ENCODE measurements at regions not wholly inside any gene's neighbourhood (a gene's known extent, or its start where the extent isn't known, plus 50 kb on each side); places are given as distances from the start of the nearest gene placed in this dataset.

DNA sequence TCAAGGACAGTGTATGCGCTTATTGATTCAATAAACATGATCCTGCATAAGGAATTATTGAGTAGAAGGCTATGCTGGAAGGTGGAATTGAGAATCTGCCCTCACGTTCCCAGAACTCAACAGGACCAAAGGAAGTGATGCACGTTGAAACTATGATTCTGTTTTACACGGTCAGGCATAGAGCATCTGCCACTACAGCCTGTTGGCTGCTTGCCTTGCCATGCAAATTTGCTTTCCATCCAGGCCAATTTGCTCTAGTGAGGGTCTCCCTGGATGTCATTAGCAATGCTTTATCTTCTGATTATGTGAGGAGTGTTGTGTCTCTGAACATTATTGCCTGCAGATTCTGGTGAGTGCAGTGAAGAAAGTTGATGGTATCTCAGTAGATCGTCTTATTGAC is 132.9 kb downstream of the ADRA2A start:
- intact Hi-C loops (cut with DNase I; ENCODE audit: low total_unique reads) = no loop called here
- WGBS, 2 donors = 71 to 73% methylated on average over 5 of the region's 5 CpGs
- TF ChIP-seq POLR2A (IDR thresholded peaks at IDR 0.05) = no peak
- TF ChIP-seq, protein P1, sequence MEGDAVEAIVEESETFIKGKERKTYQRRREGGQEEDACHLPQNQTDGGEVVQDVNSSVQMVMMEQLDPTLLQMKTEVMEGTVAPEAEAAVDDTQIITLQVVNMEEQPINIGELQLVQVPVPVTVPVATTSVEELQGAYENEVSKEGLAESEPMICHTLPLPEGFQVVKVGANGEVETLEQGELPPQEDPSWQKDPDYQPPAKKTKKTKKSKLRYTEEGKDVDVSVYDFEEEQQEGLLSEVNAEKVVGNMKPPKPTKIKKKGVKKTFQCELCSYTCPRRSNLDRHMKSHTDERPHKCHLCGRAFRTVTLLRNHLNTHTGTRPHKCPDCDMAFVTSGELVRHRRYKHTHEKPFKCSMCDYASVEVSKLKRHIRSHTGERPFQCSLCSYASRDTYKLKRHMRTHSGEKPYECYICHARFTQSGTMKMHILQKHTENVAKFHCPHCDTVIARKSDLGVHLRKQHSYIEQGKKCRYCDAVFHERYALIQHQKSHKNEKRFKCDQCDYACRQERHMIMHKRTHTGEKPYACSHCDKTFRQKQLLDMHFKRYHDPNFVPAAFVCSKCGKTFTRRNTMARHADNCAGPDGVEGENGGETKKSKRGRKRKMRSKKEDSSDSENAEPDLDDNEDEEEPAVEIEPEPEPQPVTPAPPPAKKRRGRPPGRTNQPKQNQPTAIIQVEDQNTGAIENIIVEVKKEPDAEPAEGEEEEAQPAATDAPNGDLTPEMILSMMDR (IDR thresholded peaks at IDR 0.05) = no peak
- no peak overlapping the region for H3K4me3 ChIP-seq (ENCODE audit: low read depth, poor library complexity, severe bottlenecking)
- no peak for DNase-seq (ENCODE audit: low spot score in 2 of 2)

- WGBS, 2 donors = 54 to 61% methylated on average over 3 of the region's 3 CpGs
- no peak for DNase-seq (ENCODE audit: low spot score in 2 of 2)
- intact Hi-C loops (cut with DNase I; ENCODE audit: low total_unique reads) = no loop called here
- H3K4me3 ChIP-seq (ENCODE audit: low read depth, poor library complexity, severe bottlenecking) = no peak overlapping the region
- TF ChIP-seq, protein P1 (IDR thresholded peaks at IDR 0.05) = no peak
- TF ChIP-seq POLR2A (IDR thresholded peaks at IDR 0.05) = no peak
Observed at GRCh38 chr10:111211241-111211640, 134.4 kb downstream of the ADRA2A start.

DNA sequence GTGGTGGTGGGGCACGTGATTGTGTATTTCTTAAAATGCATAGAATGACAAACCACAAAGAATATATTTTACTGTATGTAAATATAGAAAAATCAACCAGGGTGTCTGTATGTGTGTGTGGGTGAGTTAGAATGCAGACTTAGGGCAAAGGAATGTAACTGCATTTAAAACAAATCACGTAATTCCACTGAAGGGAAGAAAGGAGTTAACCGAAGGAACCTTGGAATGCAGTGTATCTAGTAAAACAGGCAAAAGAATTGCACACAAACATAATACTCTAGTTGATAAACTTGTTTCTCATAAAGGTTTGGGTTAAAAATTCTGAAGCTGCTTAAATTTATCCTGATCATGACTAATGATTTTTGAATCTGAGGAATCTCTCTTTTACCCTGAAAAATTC is 134.9 kb downstream of the ADRA2A start:
- no peak for DNase-seq (ENCODE audit: low spot score in 2 of 2)
- intact Hi-C loops (cut with DNase I; ENCODE audit: low total_unique reads) = no loop called here
- TF ChIP-seq POLR2A (IDR thresholded peaks at IDR 0.05) = no peak
- H3K4me3 ChIP-seq (ENCODE audit: low read depth, poor library complexity, severe bottlenecking) = no peak overlapping the region
- WGBS, 2 donors = 39 to 49% methylated on average over 3 of the region's 3 CpGs

DNA sequence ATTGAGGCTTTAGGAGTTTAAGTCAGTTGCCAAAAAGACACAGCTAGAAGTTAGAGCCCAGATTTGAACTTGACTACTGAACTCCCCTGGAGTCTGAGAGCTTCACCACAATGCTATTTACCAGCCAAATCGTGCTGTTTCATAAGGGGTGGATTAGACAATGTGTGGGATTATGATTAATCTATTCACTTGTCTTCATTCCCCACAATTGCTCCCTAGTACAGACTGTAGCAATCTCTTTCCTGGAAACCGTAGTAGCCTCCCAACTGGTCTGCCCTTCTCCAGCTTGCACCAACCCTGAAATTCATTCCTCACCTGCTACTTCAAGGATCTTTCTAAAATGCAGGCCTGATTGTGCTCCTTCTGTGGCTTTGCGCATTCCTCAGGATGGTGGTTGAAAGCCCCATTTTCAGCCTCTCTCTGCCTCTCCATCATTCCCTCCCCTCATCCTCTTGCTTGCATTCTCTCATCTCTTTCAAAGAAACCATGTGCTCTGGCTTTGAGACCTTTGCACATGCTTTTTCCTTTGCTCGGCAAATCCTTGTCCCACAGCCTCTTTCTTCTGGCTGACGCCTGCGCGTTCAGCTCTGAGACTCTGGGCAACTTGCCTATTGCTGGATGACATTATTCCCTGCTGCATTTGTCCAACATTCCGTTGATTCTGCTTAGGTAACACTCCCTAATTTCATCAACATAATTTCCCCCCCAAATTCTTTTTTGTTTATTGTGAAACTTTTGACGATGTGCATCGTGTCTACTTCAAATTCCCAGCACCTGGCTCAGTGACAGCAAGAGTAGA is 145.1 kb downstream of the ADRA2A start:
- no peak overlapping the region for H3K4me3 ChIP-seq (ENCODE audit: low read depth, poor library complexity, severe bottlenecking)
- TF ChIP-seq, protein P1 (IDR thresholded peaks at IDR 0.05) = no peak
- TF ChIP-seq POLR2A (IDR thresholded peaks at IDR 0.05) = no peak
- no peak for DNase-seq (ENCODE audit: low spot score in 2 of 2)
- intact Hi-C loops (cut with DNase I; ENCODE audit: low total_unique reads) = no loop called here
- WGBS, 2 donors = 62 to 67% methylated on average over 10 of the region's 10 CpGs

- no peak for DNase-seq (ENCODE audit: low spot score in 2 of 2)
- H3K4me3 ChIP-seq (ENCODE audit: low read depth, poor library complexity, severe bottlenecking) = no peak overlapping the region
- intact Hi-C loops (cut with DNase I; ENCODE audit: low total_unique reads) = no loop called here
- WGBS, 2 donors = 66 to 76% methylated on average over 4 of the region's 4 CpGs
- TF ChIP-seq, protein P1 (IDR thresholded peaks at IDR 0.05) = no peak
- no peak for TF ChIP-seq POLR2A (IDR thresholded peaks at IDR 0.05)
Observed at GRCh38 chr10:111222961-111223360, 146.1 kb downstream of the ADRA2A start.

- intact Hi-C loops (cut with DNase I; ENCODE audit: low total_unique reads) = no loop called here
- WGBS, 2 donors = 36 to 40% methylated on average over 5 of the region's 5 CpGs
Observed at GRCh38 chr10:111231779-111232178, 154.9 kb downstream of the ADRA2A start.

More at GRCh38 chr10:111231779-111232178, 154.9 kb downstream of the ADRA2A start:
- TF ChIP-seq, protein P1 (IDR thresholded peaks at IDR 0.05) = no peak
- TF ChIP-seq POLR2A (IDR thresholded peaks at IDR 0.05) = no peak
- no peak for DNase-seq (ENCODE audit: low spot score in 2 of 2)
- no peak overlapping the region for H3K4me3 ChIP-seq (ENCODE audit: low read depth, poor library complexity, severe bottlenecking)

Measured in lower leg skin (tissue), 4 donors.